CD4-positive, alpha-beta T cell treated with Interleukin-2 at 100 ng/mL for 4 hours (primary cell): ENCODE measurements at regions not wholly inside any gene's neighbourhood (a gene's known extent, or its start where the extent isn't known, plus 50 kb on each side); places are given as distances from the start of the nearest gene placed in this dataset.

Experiments
- DNase-seq: peaks from one replicate; pipeline ENCODE4 v3.0.0-alpha.2; 2020; ENCODE audit warnings: low spot score

DNA sequence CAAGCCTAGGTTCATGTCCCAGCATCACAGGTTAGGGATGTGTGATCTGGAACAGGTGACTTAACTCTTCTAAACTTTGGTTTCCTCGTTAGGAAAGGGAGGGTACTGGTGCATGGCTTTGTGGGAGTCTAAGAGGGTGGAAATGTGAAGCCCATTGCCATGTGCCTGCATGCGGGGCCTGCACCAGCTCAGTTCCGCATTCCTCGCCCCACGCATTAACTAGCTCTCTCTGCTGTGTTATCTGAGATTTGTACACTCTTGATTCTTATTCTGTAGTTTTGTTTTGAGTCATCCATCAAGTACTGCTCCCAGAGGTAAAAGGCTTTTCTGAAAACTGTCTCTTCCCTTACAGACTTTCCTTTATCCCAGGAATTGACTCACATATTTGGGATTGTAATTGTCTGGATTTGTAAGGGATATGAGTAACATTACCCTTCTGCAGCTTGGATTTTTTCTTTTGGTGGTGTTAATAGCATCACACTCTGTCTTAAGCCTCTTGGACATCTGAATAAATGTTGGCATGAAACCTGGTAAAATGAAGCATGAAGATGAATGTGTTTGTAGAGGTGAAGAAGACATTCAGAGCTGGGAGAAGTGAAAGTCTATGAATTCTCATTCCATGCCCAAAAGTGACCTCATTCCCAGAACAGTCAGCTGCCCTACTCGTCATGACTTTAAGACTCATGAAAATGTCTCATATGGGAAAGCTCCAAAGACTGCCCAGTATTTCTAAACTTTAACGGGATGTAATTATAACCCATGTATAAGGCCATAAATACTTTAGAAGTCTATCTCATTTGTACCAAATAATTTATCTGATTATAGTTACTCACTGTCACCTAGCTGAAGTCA, 357.3 kb downstream of the FOXA2 start:
- no peak for DNase-seq

DNA sequence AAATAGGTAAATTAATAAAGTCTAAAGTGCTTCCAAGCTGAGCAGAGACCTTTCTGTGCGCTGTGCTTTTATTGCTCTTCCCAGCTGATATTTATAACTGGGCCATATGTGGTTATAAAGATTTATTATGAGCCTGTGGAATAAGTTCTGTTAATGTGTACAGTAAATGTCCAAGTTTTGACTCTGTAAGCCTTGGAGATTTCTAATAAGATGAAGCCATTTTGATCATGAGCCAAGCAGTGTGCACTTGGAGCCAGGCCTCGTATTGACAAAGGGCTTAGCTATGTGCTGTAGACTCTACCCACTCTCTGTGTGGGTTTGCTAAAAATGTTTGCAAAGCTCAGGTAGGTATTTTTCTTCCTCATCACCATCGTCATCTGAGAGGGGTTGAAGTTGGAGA, 361.1 kb downstream of the FOXA2 start:
- DNase-seq, result no peak

DNA sequence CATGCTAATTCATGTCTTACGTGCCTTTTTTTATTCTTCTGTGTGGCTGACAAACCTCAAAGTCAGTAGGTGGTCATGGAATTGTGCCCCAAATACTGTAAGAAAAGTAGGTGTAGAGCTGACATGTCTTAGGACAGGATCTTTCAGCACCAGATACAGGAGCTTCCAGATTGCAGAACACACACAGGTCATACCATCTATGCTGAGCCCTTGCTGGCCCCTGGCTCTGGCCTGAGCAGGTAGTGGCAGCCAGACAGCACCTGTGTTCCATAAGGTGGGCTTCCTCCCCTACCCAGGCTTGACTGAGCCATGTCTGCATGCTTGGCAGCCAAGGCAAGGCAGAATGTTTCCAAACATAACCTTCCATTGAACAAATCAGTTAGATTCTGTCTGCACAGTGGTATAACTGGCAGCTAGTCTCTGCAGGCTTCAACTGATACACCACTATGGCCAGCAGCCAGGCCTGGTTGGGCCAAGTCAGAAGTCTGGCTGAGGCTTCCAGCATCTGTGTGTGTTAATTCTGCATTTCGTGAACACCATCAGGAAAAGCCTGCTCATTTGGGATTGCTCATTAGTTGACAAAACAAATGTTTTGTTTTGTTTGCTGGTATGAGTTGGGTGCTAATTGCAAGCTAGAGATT, 366.5 kb downstream of the FOXA2 start:
- no peak for DNase-seq

DNA sequence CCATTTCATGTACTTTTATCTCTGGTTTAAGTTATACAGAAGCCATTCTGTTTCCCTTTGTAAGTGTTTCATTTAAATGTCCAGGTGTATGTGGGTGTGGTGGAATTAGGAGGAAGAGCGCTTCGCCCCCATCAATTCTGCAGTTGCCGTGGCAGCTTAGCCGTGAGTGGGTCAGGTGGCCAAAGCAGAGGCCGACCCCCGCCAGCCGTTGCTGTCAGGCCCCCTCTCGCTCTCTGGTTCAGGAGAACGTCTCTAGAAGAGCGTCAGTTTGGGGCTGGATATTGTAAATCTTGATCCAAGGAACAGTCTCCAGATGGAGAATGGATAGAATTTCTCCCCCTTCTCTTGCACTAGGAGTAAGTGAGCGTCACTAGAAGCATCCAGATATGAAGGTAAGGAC, 367.4 kb downstream of the FOXA2 start:
- DNase-seq, result no peak

DNA sequence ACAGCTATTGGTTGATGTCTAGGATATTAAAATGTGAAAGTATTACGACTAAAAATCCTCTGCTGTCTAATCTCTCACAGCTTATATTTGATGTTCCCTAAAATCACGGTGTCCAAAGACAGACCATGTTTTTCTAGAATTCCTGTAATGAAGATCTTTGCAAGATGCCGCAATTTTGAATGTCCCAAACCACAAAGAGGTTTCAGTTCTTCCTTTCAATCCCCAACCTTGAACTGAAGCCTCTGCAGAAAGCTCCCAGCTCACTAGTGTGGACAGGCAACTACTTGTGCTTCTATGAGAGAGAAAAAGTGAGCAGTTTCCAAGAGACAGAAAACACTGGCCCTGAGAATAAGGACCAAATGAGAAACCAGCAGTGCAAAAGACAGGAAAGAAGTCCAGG, 370.1 kb downstream of the FOXA2 start:
- no peak for DNase-seq

DNA sequence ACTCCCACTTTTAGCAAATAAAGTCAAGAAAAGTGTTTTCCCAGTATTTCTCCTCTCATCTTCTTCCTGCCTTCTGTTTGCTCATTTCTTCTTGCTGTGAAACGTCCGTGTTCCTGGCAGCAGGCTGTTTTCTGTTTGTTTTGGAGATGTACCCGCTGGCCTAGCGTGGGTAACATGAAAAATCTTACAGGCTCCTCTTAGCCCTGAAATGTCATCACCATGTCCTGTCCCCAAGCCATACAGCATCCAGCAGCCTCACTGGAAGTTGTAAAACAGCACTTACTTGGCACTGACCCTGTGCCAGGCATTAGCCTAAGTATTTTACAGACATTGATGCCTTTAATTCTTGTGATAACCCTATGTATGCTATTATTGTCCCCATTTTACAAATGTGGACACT, 371.1 kb downstream of the FOXA2 start:
- DNase-seq, result no peak

DNA sequence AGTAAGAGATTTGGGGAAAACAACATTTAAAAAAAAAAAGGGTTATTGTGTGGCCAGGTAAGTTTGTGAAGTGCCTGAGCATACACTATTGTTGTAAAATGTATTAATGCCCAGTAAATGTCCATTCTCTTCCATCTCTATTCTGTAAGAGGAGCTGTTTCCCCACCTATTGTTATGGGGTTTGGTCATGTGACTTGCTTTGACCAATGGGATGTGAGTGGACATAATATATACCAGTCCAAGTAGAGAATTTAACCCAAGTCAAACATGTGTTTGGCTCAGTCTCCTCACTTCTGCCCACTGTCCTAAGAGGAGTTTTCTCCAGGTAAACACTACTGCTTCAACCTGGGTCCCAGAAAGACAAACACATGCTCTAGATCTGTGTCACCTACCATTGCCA, 377.1 kb downstream of the FOXA2 start:
- DNase-seq, result no peak

DNA sequence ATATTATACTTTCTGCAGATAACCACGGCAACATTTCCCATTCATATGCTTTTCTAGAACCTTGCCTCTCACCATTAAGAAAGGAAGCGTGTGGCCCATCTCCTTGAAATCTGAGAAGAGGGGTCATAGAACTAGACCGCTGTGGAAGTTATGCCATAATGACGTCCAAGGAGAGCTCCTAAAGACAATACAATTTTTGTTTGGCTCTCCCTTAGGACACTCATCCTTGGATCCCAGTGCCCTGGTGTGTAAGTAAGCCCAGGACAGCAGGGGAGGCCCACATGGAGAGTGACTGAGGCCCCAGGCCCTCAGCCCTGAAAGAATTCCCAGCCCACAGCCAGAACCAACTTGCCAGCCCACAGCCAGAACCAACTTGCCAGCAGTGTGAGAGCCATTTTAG, 379.6 kb downstream of the FOXA2 start:
- no peak for DNase-seq

DNA sequence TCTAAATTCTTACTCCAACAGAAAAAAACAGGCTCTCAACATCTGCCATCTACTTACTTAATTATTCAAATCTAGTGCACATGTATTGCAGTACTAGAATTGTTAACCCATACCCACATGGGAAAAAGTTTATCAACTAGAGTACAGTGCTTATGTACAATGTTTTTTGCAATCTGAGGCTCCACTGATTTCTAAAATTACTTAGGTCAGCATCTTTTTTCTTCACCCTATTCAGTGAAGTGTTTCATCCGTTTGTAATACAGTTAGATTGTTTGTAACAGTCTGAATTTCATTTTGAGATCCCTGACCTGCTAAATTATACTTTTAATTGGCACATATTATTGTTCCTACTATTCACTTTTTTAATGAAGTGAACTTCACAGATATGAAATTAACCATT, 402.2 kb downstream of the FOXA2 start:
- no peak for DNase-seq

DNA sequence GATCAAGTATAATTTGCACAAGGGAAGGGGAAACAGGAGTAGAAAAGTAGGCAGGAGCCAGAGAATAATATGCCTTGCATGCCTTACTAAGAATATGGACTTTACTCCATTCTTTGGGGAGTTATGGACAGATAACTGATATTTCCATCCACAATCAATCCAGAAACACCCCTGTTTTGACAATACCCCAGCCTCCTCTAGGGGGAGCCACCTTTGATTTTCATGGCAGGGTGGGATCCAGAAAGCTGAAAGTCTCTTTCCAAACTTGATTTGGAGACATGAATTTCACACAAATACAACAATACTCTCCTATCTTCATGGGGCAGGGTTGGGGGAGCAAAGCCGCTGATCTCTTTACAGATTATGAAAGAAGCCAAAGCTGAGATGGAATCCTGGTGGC, 404.1 kb downstream of the FOXA2 start:
- no peak for DNase-seq

DNA sequence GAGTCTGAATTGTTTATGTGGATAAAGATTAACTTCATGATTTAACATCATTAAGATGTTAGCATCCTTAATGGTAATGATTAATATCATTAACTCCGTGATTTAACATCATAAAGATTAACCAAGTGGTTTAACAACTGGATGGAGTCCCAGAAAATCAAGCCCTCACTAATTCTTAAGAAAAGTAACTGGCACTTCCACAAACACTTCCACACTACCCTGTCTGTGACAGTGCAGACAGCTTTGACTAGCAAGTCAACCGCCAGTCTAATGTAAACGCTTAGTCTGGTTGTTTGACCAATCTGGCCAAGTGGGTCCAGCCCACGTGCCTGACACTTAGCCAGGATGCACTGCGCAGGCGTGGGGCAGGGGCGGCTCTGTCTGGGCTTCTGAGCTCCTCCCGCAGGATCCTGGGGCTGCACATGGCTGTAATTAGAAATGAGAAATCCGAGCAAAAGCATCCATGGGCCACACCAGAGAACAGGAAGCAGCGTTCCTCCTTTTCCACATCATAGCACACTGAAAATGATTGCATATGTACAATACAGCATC, 424.2 kb downstream of the FOXA2 start:
- no peak for DNase-seq

DNA sequence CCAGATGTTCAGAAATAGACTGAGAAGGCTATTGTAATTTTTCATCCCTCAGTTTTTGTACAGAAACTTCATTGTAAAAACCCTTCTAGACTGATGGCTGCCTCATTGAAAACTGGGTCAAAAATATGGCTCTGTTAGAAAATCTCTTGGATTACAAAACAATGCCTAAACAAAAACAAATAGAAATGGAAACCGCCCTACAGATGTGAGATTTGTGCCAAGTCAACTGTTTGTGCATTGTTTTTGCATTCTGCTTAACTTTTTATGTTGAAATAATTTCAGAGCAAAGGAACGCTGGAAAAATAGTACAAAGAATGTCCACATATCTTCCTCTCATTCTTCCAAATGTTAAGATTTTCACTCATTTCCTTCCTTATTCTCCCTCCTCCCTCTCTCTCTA, 425.1 kb downstream of the FOXA2 start:
- DNase-seq, result no peak

DNA sequence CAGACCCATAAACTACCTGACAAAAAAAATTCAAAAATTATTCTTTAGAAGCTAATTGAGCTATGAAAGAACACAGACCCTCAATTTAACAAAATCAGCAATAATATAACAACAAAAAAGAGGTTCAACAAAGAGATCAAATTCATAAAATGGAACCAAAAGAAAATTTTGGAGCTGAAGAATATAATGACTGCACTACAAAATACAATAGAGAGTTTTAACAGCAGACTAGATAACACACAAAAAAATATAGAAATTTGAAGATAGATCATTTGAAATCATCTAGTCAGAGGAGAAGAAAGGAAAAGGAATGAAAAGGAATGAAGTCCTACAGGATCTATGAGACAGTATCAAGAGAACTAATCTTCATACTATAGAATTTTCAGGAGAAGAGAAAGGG, 422.1 kb downstream of the PAX1 start:
- no peak for DNase-seq

DNA sequence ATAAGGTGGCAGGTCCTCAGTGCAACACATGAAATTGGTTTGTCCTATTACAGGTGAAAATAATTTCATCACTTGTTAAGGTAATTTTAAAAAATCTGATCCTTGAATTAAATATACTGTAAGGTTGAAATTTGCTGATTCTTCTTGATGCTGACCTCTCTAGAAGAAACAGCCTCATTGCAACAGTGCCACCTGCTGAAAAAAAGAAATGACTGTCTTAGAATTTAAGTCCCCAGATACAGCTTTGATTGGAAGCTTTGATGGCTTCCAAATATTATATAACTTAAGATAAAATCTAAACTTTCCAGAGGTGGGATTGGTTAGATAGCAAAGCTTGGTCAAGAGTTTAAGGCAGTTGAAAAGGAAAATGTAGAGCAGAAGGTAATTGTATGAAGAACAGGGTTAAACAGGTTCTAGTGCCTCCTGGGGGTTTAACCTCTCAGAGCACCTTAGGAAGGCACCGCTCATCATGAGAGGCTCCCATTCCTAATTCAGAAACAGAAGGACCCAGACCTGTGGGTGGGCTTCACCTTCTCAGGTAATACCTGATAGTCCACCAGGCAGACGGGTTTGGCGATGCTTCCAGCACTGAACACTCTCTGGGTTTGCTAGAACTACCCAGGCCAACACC, 401.0 kb downstream of the PAX1 start:
- DNase-seq, result no peak

DNA sequence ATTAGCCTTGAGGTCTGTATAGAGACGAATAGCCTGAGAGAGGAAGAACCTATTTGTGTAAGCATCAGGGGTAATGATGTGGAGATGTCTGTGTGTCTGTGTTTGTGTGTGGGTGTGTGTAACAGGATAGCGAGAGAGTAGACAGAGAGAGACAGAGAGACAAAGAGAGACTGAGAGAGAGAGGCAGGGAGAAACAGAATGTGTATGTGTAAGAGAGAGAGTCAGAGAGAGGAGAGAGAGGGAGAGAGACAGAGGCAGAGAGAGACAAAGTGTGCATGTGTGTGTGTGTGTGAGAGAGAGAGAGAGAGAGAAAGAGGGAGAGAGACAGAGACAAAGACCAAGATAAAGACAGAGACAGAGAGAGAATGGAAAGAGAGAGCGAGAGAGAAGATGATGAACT, 396.1 kb downstream of the PAX1 start:
- DNase-seq, result no peak

DNA sequence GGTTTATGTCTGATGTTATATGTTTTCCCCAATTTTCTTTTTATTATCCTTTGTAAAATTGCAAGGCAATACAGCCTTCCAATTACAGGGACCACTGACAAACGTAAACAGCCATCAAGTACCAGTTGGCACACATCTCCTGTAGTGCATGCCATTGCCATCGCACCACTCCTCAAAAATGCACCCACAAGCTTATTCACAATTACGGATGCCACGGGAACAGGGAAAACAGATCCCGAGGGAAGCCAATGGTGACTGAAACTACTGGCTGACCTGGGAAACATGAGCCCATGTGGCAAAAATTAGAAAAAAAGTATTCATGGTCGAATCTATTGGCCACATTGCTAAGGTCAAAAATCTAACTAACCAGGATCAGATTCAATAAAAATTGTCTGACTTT, 395.2 kb downstream of the PAX1 start:
- DNase-seq, result no peak

DNA sequence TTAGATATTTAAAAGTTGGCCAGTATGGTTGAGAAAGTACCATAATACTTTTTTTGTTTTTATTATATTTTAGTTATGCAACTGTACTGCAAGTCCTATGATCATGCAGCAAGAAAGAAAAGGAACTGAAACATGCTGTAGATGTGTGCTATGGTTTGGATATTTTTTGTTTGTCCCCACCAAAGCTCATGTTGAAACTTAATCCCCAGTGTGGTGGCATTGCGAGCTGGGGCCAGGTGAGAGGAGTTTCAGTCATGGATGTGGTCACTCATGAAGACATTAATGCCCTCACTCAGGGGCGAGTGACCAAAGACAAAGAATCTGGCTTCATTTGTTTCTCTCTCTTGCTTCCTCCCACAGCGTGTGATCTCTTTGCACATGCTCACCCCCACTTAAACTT, 393.9 kb downstream of the PAX1 start:
- DNase-seq, result no peak

DNA sequence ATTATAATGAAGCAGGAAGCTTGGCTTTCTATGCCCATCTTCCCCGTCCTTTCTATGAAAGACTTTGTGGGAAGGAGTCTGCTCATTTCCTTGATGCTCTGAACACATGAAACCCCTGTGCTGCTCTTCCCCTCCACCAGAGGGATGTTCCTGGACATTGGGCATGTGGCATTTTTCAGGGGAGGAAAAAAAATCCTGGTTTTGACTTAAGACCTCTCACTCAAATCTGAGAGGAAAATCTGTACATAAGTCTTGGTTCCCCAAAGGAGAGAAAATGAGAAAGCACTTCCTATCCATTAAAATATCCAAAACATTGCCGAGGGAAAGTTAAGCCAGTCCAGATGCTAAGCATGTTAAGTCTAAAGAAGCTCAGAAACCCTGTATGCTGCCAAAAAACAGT, 393.0 kb downstream of the PAX1 start:
- no peak for DNase-seq

DNA sequence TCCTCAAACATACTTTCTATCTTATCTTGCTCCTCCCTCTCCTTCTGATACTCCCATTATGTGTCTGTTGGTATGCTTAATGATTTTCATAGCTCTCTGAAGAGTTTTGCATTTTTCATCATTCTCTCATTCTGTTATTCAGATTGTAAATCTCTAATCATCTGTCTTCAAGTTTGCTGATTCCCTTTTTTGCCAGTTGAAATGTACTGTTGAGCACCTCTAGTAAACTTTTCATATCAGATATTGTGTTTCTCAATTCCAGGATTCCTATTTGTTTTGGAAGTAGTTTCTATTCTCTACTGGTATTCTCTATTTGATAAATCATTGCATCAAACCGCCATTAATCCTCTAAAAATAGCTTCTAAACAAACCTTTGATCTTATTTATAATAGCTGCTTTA, 387.7 kb downstream of the PAX1 start:
- DNase-seq, result no peak

DNA sequence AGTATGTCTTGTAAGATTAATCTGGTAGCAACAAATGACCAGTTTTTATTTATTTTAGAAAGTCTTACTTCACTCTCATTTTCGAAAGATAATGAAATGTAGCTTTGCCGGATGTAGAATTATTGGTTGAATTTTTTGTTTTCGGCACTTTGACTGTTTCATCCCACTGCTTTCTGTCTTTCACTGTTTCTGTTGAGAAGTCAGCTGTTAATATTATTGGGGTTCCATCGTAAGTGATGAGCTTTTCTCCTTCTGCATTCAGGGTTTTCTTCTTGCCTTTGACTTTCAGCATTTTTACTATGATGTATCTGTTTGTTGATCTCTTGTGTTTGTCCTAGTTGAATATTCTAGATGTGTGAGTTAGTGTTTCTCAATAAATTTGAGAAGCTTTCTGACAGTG, 383.4 kb downstream of the PAX1 start:
- no peak for DNase-seq

DNA sequence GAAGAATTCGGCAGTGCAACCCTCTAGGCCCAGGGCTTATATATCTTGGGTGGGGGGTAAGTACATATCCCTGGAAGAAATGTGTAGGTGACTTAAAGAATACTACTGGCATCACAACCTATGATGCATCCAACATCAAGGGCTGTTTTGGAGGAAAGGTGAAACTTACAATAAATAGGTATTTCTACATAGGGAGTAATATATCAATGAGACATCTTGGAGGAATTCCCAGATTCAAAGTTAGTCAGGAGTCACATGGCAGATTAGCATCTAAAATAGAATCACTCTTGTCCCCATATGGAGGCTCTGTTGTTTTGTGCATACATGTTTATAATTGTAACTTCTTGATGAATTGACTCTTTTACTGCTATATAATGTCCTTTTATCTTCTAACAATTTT, 375.5 kb downstream of the PAX1 start:
- DNase-seq, result no peak

DNA sequence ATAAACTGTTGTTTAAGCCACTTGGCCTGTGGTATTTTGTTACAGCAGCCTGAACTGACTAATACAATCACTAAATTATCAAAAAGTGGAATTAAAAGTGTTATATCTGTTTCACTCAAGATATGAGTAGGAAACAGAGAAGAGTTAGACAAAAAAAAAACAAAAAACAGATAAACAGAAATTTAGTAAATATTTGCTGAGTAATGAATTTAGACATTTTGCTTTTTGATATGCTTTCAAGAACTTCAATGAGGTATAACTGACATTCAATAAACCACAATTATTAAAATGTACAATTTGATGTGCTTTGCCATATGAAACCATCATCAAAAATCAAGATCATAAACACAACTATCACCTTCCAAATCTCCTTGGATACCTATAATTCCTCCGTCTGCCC, 369.2 kb downstream of the PAX1 start:
- no peak for DNase-seq

DNA sequence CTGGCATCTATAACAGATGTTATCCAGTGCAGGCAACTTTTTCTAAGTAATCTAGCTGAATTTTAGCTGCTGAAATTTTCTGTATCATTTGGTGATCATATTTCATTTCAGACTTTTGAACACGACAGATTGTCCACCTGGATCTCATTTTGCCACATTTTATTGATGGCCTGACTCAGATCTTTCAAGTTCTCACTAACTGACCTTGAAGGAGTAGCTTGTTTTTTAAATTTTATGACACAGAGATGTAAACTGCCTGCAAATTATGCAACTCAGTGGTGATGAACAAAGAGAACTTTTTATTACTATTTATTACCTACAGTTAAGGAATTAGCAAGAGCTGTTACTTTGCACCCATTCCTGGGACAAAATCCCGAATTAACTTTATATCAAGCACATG, 366.4 kb downstream of the PAX1 start:
- no peak for DNase-seq
